Caco-2 (cell line): ENCODE measurements at regions not wholly inside any gene's neighbourhood (a gene's known extent, or its start where the extent isn't known, plus 50 kb on each side); places are given as distances from the start of the nearest gene placed in this dataset.

Source experiments
- BruUV-seq: library from RNA; stranded (reverse); fragments of 400-500 nt; replicated peaks from 2 replicates; lab custom pipeline; 2021; lab: Mats Ljungman, UMichigan
- CTCF ChIA-PET: fragments of 300-600 bp; sonication (Branson Sonifier 250); formaldehyde crosslinking; loops from one replicate; lab custom pipeline; 2022; ENCODE audit warnings: antibody characterized with exemption; lab: Charles Lee
- POLR2A ChIA-PET: fragments of 300-600 bp; sonication (Branson Sonifier 250); formaldehyde crosslinking; loops from one replicate; lab custom pipeline; 2022; ENCODE audit warnings: antibody characterized with exemption; lab: Charles Lee
- DNase-seq, 2 experiments: peaks; one replicate each; pipeline versions ENCODE4 v3.0.0 to v3.0.0-alpha.2; 2020 to 2022
- H3K27me3 ChIP-seq: replicated peaks from 2 replicates; pipeline ENCODE4 v1.6.0; 2011; ENCODE audit warnings: low read length; ENCODE audit not compliant: control insufficient read depth, insufficient read depth
- H3K36me3 ChIP-seq: 2 replicates; pipeline ENCODE4 v1.5.1; 2011; ENCODE audit warnings: low read length; ENCODE audit not compliant: control insufficient read depth, insufficient read depth
- H3K4me1 ChIP-seq: fragments of 250-450 bp; sonication (Bioruptor Pico); 2 replicates; pipeline ENCODE4 v1.5.1; 2020; ENCODE audit warnings: mild to moderate bottlenecking
- H3K4me3 ChIP-seq: 2 replicates; pipeline ENCODE4 v1.5.1; 2011; ENCODE audit warnings: low read depth, mild to moderate bottlenecking, control low read depth, low read length
- H3K9me3 ChIP-seq: fragments of 250-450 bp; sonication (Bioruptor Pico); 2 replicates; pipeline ENCODE4 v1.5.1; 2020; ENCODE audit warnings: mild to moderate bottlenecking, moderate library complexity
- H3K27ac Mint-ChIP-seq: one replicate; pipeline ENCODE4 v1.8.0; 2022; ENCODE audit warnings: mixed read lengths; ENCODE audit not compliant: unreplicated experiment
- H3K27me3 Mint-ChIP-seq: one replicate; pipeline ENCODE4 v1.8.0; 2022; ENCODE audit warnings: mixed read lengths; ENCODE audit not compliant: insufficient read depth, unreplicated experiment
- H3K36me3 Mint-ChIP-seq: one replicate; pipeline ENCODE4 v1.8.0; 2022; ENCODE audit warnings: mild to moderate bottlenecking, mixed read lengths; ENCODE audit not compliant: insufficient read depth, unreplicated experiment
- H3K4me1 Mint-ChIP-seq: one replicate; pipeline ENCODE4 v1.8.0; 2022; ENCODE audit warnings: low read depth, mixed read lengths; ENCODE audit not compliant: unreplicated experiment
- H3K4me3 Mint-ChIP-seq: one replicate; pipeline ENCODE4 v1.8.0; 2022; ENCODE audit warnings: mild to moderate bottlenecking, moderate library complexity, mixed read lengths; ENCODE audit not compliant: unreplicated experiment
- H3K9me3 Mint-ChIP-seq: one replicate; pipeline ENCODE4 v1.8.0; 2022; ENCODE audit warnings: mixed read lengths; ENCODE audit not compliant: unreplicated experiment
- intact Hi-C: fragments of 100-400 bp; cut with micrococcal nuclease; formaldehyde crosslinking; loops from one replicate; pipeline ENCODE4 v1.10.0; 2022; ENCODE audit not compliant: unreplicated experiment
- TF ChIP-seq, protein P1 (sequence below), 2 experiments: fragments of 200-600 bp in 1 of 2; IDR thresholded peaks; 1 replicate in 1 of 2; 2 replicates in 1 of 2; pipeline versions ENCODE4 v1.5.1 to v1.8.0; 2011 to 2022; ENCODE audit warnings: antibody characterized with exemption in 1 of 2, control low read depth in 1 of 2, inconsistent platforms in 1 of 2, low read depth in 1 of 2, low read length in 1 of 2, mild to moderate bottlenecking in 1 of 2, moderate library complexity in 1 of 2; ENCODE audit not compliant: insufficient read depth in 1 of 2, severe bottlenecking in 1 of 2, unreplicated experiment in 1 of 2

DNA sequence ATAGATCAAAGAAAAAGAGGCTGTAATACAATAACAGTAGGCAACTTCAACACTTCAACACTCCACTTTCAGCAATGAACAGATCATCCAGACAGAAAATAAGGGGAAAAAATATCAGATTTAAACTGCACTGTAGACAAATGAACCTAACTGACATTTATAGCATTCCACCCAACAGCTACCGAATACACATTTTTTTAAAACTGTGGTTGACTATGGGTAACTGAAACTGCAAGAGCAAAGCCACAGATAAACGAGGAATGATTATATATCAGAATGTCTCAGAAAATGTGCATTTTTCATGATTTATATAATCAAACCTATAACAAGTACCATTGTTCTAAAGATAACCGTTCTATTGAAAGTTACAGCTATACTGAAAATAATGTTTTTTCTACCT, 514.9 kb upstream of the DPPA4 start:
- H3K27me3 Mint-ChIP-seq, result no peaks in the 10 kb centered on the region
- Histone ChIP-seq H3K4me1 (no peaks in the 10 kb centered on the region), H3K36me3 (no peaks in the 10 kb centered on the region), H3K27me3 (no peaks in the 10 kb centered on the region), H3K4me3 (no peak overlapping the region), H3K9me3 (0 out of 2 replicates have a peak, but pooled peaks cover 5% of the 10 kb centered on the region)
- H3K4me1 Mint-ChIP-seq, result no peaks in the 10 kb centered on the region
- no peaks in the 10 kb centered on the region for H3K36me3 Mint-ChIP-seq
- DNase-seq, result no peak
- intact Hi-C loops, result no loop called here
- ChIA-PET POLR2A (no interaction called here), CTCF (interaction anchor here (0.6 kb wide), 1 partner anchor 776 kb away, joined by 7 read pairs; no protein-coding TSS in a partner anchor)
- H3K27ac Mint-ChIP-seq, result no peak overlapping the region
- no TSS peak for BruUV-seq
- TF ChIP-seq, protein P1, sequence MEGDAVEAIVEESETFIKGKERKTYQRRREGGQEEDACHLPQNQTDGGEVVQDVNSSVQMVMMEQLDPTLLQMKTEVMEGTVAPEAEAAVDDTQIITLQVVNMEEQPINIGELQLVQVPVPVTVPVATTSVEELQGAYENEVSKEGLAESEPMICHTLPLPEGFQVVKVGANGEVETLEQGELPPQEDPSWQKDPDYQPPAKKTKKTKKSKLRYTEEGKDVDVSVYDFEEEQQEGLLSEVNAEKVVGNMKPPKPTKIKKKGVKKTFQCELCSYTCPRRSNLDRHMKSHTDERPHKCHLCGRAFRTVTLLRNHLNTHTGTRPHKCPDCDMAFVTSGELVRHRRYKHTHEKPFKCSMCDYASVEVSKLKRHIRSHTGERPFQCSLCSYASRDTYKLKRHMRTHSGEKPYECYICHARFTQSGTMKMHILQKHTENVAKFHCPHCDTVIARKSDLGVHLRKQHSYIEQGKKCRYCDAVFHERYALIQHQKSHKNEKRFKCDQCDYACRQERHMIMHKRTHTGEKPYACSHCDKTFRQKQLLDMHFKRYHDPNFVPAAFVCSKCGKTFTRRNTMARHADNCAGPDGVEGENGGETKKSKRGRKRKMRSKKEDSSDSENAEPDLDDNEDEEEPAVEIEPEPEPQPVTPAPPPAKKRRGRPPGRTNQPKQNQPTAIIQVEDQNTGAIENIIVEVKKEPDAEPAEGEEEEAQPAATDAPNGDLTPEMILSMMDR (IDR thresholded peaks at IDR 0.05; ENCODE audit: insufficient read depth in 1 of 2, low read depth in 1 of 2, low read length in 1 of 2, severe bottlenecking in 1 of 2, unreplicated experiment in 1 of 2), result no peak
- H3K9me3 Mint-ChIP-seq, result peaks cover 23% of the 10 kb centered on the region
- H3K4me3 Mint-ChIP-seq, result no peak overlapping the region

- no peak for DNase-seq
- H3K4me1 ChIP-seq, result no peaks in the 10 kb centered on the region
- H3K27me3 Mint-ChIP-seq, result no peaks in the 10 kb centered on the region
- ChIA-PET POLR2A (no interaction called here), CTCF (interaction anchor here (0.6 kb wide), 1 partner anchor 775 kb away, joined by 7 read pairs; no protein-coding TSS in a partner anchor)
- H3K27me3 ChIP-seq, result no peaks in the 10 kb centered on the region
- no peaks in the 10 kb centered on the region for H3K36me3 Mint-ChIP-seq
- peaks cover 23% of the 10 kb centered on the region for H3K9me3 Mint-ChIP-seq
- no peaks in the 10 kb centered on the region for H3K4me1 Mint-ChIP-seq
- TF ChIP-seq, protein P1 (IDR thresholded peaks at IDR 0.05; ENCODE audit: insufficient read depth in 1 of 2, low read depth in 1 of 2, low read length in 1 of 2, severe bottlenecking in 1 of 2, unreplicated experiment in 1 of 2), result no peak
- intact Hi-C loops, result no loop called here
- no peak overlapping the region for H3K4me3 ChIP-seq
- no peak overlapping the region for H3K27ac Mint-ChIP-seq
- no peak overlapping the region for H3K4me3 Mint-ChIP-seq
- 0 out of 2 replicates have a peak, but pooled peaks cover 5% of the 10 kb centered on the region for H3K9me3 ChIP-seq
- H3K36me3 ChIP-seq, result no peaks in the 10 kb centered on the region
- no TSS peak for BruUV-seq
Observed at GRCh38 chr3:109853077-109853731, 515.9 kb upstream of the DPPA4 start.

DNA sequence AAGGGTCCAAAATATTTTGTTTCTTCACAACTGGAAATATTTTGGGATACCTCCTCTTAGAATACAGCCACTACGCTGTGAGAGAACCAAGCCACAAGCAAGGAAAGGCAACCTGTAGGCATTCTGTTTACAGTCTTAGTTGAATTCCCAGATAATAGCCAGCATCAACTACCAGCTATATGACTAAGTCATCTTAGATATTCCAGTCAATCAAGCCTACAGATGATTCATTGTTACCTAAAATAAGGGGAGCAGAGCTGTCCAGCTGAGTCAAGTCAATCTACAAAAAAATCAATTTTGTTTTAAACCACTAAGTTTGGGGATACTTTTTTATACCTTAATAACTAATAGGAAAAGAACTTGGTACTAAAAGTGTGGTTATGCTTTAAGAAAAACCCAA, 526.4 kb upstream of the DPPA4 start:
- intact Hi-C loops, result no loop called here
- Mint-ChIP-seq H3K27me3 (no peaks in the 10 kb centered on the region), H3K27ac (no peak overlapping the region), H3K9me3 (no peaks in the 10 kb centered on the region), H3K4me1 (no peaks in the 10 kb centered on the region), H3K36me3 (no peaks in the 10 kb centered on the region), H3K4me3 (no peak overlapping the region)
- CTCF ChIA-PET, result no interaction called here
- no peak overlapping the region for H3K4me3 ChIP-seq
- H3K27me3 ChIP-seq, result no peaks in the 10 kb centered on the region
- H3K9me3 ChIP-seq, result 0 out of 2 replicates have a peak, but pooled peaks cover 2% of the 10 kb centered on the region
- no peaks in the 10 kb centered on the region for H3K36me3 ChIP-seq
- no TSS peak for BruUV-seq
- H3K4me1 ChIP-seq, result no peaks in the 10 kb centered on the region
- TF ChIP-seq, protein P1 (IDR thresholded peaks at IDR 0.05; ENCODE audit: insufficient read depth in 1 of 2, low read depth in 1 of 2, low read length in 1 of 2, severe bottlenecking in 1 of 2, unreplicated experiment in 1 of 2), result no peak
- DNase-seq, result no peak
- POLR2A ChIA-PET, result no interaction called here
